ENCODE measurements at regions not wholly inside any gene's neighbourhood (a gene's known extent, or its start where the extent isn't known, plus 50 kb on each side); places are given as distances from the start of the nearest gene placed in this dataset.
A peak's percentile ranks its signal among the peaks of the same experiment; 100 is the strongest.
"Not testable (repeated sequence)": the region's sequence is repeated elsewhere in the genome, so short reads cannot be mapped to it uniquely, and the experiment has no call there.

DNA sequence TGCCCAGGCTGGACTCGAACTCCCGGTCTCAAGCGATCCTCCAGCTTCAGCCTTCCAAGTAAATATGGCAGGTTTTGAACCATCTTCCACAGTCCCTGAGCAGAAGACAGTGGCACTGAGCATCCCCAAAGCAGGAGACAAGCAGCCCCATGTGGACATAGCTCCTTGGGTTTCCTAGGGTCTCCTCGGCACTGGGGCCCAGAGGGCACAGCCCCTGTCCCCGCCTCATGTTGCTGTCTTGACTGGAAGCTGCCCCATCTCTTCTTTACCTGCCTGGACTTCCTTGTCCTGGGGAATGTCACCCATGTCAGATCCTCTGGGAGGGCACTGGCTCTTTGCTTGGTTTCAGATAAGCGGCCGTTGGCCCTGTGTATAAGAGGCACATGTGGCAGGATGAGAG, 263.7 kb upstream of the RAB4A start:
- DNase-seq (ENCODE audit: low read depth in 2 of 2), result no peak

DNA sequence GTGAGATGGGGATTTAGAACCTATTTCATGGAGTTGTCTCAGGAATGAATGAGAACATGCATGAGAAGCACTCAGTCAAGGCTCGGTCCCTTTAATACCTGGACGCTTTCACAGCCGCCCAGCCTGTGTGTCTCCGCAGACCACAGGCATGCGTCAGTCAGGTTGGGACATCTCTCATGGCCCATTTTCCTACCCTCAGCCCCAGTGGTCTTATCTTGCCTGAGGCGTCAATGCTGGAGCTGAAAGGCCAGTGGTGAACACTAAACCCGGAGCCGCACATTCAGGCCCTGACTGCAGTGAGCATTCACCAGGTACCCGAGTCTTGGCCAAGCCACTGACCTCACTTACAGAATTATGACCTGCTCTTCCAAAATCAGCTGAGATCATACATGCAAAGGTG, 263.2 kb upstream of the RAB4A start:
- DNase-seq (ENCODE audit: low read depth in 2 of 2), result no peak

DNA sequence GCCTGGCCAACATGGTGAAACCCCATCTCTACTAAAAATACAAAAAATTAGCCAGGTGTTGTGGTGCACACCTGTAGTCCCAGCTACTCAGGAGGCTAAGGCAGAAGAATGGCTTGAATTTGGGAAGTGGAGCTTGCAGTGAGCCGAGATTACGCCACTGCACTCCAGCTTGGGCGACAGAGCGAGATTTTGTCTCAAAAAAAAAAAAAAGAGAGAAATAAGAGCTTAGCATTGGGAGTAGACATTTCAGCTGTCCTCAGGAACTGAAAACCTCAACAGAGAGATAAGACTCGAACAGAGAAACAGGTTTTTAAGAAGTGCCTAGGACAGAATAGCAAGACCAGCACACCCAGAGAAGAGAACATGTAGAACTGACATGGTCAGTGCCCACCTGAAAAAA, 262.6 kb upstream of the RAB4A start:
- not testable (repeated sequence) for DNase-seq (ENCODE audit: low read depth in 2 of 2)

DNA sequence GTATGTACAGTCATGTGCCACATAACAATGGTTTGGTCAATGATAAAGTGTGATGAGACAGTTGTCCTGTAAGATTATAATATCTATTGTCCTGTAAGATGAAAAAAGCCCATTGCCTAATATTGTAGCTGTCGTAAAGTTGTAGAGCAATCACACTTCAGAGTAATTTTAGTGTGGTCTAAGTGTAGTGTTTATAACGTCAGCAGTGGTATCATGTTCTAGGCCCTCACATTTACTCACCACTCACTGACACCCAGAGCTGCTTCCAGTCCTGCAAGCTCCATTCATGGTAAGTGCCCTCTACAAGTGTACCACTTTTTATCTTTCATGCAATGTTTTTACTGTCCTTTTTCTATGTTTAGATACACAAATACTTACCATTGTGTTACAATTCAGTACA, 259.9 kb upstream of the RAB4A start:
- DNase-seq (ENCODE audit: low read depth in 2 of 2), result no peak

DNA sequence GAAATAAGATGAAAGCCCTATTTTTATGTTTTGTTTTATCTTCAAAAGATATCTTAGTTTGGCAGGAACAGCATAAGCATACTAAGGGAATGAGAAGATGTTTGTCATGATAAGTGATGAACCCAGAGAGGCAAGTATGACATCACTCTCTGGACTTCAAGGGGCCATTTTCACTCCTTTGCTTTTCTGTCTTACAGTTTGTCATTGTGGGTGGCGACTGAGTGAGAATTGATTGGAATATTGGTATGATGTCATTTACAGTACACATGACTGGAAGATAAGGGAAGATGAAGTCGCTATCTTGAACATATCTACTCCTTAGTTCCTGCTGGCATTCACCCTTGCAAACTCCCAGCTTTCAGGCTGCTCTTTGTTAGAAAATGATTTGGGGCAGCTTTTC, 258.1 kb upstream of the RAB4A start:
- no peak for DNase-seq (ENCODE audit: low read depth in 2 of 2)

DNA sequence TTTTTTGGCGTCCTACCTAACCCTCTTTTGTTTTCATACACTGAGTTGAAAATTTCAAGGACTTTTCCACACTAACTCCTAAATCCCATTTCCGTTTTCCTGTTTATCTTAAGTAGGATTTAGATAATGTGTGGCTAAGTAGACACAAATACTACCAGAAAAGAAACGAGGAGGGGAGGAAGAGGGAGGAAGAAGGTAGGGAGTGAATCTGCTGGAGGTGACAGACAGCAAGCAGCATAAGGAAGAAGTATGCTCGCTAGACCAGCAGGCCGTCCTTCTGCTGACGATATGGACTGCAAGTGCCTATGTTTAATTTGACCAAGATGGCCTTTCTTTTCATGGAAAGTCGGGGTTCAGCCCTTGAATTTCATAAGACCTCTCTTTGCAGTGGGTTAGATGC, 256.9 kb upstream of the RAB4A start:
- no peak for DNase-seq (ENCODE audit: low read depth in 2 of 2)

DNA sequence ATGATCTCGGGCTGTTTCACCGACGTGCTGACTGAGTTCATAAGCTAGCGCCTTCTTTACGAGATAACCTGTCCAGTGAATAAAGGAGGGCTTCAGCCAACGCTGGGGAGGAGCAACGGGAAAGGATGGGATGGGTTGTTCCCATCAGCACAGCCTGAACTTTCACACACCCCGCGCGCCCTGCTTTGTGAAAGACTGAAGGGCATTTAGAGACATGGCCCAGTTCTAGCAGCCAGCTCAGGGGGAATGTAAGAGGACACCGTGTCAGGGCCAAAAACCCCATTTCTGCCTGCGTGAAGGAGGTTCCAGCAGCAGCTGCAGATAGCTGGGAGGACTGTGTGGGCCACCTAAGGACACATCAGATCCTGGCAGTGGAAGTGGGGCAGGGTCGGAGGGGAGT, 255.1 kb upstream of the RAB4A start:
- DNase-seq (ENCODE audit: low read depth in 2 of 2), result no peak

DNA sequence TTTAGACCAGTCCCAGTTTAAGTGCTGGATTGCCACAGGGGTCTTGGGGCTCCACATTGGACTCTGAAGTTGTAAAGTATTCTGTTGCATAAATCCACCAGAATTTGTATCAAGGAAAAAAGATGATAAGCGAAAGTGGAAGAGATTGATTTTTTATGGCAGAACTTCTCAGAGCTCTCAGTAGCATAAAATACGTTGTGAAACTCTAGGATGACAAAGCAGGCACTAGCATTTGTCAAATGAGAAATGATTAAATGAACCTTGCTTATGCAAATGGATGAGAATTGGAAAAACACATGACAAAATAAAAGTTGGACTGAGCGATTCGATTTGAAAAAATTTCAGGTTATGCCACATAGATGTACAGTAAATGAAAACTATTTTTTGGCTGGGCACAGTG, 253.8 kb upstream of the RAB4A start:
- no peak for DNase-seq (ENCODE audit: low read depth in 2 of 2)

DNA sequence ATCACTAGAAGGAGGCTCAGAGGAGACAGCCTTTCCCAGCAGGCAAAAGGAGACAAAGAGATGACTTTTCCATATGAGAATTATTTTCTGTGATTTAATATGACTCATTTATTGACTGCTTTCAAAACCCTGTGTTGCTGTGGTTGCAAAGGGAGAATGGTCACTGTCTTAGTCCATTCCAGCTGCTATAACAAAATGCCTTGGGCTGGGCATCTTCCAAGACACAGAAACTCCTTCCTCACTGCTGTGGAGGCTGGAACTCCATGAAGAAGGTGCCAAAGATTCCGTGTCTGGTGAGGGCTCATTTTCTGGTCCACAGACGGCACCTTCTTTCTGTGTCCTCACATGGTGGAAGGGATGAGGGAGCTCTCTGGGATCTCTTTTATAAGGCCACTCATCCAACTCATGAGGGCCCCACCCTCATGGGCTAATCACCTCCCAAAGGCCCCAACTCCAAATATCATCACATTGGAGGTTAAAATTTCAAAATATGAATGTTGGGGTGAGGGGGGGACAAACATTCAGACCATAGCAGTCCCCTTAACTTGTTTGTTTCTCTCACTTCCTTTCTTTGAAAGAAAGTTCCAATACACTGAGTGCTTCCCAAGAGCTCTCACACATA, 252.1 kb upstream of the RAB4A start:
- no peak for DNase-seq (ENCODE audit: low read depth in 2 of 2)

DNA sequence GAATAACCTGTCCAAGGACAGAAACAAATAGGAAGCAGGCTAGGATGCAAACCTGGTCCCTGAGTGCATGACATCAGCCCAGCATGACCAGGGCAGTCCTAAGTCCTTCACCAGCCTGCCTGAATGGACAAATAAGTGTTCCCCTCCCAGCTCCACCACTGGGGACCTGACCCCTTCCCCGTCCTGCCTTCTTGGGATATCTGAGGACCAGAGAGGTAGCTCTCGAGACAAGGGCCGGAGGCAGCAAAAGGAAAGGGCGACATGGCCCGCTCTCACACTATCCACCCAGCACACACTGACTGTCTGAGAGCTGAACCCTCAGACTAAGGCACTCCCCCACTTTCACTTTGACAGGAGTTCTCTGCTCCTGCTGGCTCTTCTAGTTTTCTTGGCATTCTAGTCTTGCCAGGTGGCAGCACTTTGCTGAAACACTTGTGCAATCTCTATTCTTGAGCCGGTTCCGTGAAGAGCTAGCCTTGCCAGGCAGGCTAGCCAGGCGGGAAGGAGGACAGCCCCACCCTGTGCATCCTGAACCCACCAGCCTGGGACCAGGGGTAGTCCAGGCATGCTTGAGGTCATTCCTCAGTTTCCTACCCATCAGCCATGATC, 251.1 kb upstream of the RAB4A start:
- no peak for DNase-seq (ENCODE audit: low read depth in 2 of 2)

DNA sequence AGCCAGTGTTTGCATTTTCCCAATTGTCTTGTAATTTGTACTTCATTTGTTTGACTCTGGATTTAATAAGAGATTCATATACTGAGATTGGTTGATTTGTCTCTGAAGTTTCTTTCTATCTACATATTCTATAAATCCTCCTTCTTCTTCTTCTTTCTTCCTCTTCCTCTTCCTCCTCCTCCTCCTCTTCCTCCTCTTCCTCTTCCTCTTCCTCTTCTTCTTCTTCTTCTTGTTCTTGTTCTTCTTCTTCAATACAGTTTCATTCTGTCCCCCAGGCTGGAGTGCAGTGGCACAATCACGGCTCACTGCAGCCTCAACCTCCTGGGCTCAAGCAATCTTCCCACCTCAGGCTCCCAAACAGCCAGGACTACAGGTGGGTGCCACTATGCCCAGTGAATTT, 249.9 kb upstream of the RAB4A start:
- DNase-seq (ENCODE audit: low read depth in 2 of 2), result not testable (repeated sequence)

DNA sequence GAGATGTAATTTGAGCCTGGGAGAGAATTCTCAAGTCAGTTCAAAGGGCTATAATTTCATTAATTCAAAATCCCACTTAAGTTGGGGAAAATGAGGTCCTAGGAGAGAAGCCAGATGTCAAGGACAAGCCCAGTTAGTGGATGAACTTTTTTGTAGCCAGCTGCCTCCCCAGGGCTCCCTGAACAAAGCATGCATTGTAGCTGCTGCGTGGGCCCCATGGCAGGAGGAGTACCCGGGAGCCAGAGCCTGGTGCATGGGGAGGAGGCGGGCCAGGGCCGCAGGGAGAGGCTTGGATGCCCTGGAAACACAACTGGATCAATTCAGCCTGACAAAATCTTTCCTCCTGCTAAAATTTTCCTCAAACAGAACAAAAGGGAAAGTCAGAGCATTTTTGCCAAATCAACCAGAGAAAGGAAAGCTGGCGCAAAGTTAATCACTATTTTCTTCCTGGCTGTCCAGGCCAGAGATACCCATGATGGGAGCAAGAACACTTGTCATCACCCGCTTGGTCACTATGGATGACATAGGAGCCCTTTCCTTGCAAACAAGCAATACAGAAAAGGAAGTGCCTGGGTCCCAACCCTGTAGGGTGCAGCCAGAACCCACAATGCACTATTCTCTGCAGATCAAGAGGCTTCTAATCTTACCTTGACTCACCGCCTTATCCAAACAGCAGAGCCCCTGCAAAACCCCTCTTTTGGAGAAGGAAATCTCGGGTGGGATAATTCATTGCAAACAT, 248.1 kb upstream of the RAB4A start:
- DNase-seq (ENCODE audit: low read depth in 2 of 2), result no peak

DNA sequence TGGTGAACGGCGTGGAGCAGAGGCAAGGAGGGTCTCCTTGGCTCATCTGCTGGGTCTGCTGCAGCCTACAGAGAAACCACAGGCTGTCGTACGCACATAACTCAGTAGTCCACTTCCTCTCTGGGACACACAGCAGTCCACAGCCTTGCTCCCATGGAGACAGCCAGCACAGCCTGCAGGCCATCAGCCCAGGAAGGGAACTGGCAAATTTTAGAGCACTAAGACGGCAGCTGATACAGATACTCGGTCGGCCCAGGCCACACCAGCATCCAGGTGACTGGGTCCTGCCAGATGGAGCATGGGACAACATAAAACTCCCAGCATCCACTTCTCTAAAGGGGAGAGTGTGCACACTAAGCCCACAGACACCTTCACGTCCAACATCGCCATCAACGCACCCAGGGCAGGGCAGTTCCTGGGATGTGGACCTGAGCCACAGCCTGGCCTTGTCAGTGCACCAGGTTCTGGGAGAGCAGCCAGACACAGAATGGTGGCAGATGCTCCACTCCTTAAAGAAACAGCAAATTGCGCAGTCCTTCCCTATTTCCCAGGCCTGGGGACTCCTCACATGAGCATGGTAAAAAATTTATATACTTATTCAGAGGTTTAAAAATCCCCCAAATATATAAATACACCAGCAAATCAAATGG, 247.1 kb upstream of the RAB4A start:
- DNase-seq (ENCODE audit: low read depth in 2 of 2), result no peak

DNA sequence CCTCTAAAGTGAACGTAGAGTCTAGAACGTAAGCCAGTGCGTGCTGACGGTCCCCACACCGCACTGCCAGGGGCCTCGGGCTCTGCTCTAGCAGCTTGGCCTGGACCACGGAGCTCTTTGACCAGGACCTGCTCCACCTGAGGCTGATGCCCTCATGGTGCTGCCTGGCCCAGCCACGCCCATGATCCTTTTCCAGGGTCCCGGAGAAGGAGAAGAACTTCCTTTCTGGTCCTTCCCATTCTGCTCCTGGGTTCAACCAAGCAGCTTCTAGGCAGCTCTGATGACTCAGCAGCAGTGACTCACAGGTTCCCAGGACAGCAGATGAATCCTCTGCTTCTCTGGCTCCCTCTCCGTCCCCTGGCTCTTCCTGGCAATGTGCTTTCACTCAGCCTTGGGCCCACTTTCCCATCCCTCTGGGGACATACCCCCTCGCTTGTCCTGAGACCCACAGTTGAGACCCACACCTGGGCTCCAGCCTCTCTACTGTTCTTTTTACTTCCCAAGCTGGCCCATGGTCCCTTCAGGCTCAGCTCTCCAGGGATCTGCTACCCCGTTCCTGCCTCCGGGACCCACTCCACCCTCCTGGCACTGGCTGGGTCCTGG, 246.3 kb upstream of the RAB4A start:
- peak; percentile 68 to 70 for DNase-seq (ENCODE audit: low read depth in 2 of 2)

DNA sequence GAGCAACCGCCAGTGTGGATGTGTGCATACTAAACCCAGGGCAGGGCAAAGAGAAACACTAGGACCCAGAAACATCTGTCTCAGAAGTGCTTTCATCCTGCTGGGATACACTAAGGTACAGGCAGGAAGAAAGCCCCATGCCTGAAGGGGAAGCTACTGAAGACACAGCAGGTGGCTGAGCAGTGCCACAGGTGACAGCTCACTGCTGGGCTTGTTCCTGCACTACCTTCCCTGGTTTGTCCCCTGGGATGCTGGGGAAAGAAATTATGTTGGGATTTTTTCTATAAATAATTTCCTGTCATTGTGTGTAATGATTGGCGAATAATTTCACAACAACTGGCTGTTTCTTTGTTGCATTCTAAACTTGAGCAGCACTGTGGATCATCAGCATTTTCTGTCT, 245.3 kb upstream of the RAB4A start:
- no peak for DNase-seq (ENCODE audit: low read depth in 2 of 2)

DNA sequence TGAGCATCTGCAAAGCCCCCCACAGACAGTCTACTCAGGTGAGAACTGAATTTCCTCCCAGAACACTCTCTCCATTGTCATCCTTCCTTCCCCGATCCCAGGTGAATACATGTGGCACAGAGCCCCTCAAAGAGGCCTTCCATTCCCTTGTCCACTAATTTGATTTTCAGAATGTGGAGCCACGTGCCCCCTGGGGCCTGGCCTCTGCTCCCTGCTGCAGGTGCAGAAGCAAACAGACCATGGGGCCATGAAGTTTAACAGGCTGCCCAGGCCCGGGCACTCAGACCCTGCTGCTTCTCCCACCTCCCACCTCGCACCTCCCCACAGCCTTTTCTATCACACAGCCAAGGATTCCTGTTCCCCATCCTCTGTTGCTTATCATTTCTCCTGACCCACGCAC, 243.8 kb upstream of the RAB4A start:
- no peak for DNase-seq (ENCODE audit: low read depth in 2 of 2)

DNA sequence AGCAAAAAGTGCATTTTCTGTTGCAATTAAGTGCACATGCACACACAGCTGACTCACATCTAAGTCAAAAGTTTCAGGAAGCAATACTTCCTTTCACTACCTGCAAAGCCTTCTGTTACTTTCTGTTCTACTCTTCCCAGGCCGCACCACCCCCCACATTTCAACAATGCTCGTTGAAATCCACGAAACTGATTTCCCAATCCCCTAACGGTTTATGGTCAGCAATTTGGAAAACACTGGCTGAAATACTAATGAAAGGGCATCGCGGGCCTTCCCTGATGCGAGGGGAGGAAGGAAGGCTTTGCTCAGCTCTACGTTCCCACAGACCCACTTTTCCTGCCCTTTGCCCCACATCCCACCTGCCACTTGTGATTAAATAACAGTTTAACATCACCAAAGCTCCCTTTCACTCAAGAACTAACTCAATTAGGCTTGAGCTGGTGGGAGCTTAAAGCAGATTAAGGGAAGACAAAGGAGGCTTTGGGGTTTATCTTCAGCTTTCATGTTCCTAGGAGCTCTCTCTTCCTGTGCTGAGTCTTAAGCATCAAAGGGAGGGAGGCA, 243.2 kb upstream of the RAB4A start:
- peak in 1 of 2 experiments; percentile 17 for DNase-seq (ENCODE audit: low read depth in 2 of 2)

DNA sequence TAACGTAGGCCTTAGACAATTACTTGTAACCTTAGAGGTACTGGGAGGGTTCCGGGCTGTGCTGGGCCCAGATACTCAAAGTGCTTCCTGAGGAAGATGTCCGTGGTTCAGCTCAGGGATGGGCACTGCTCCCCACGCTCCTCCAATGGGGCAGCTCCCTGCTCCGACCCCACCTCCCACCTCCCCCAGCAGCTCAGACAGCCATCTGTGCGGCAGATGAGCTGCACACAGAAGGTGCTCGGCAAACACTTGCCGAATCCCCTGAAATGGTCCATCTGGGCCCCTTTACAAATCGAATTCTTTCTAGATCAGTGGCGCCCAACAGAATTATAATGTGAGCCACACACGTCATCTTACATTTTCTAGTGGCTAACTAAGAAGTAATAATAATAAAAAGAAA, 242.4 kb upstream of the RAB4A start:
- DNase-seq (ENCODE audit: low read depth in 2 of 2), result peak in 1 of 2 experiments; percentile 24

DNA sequence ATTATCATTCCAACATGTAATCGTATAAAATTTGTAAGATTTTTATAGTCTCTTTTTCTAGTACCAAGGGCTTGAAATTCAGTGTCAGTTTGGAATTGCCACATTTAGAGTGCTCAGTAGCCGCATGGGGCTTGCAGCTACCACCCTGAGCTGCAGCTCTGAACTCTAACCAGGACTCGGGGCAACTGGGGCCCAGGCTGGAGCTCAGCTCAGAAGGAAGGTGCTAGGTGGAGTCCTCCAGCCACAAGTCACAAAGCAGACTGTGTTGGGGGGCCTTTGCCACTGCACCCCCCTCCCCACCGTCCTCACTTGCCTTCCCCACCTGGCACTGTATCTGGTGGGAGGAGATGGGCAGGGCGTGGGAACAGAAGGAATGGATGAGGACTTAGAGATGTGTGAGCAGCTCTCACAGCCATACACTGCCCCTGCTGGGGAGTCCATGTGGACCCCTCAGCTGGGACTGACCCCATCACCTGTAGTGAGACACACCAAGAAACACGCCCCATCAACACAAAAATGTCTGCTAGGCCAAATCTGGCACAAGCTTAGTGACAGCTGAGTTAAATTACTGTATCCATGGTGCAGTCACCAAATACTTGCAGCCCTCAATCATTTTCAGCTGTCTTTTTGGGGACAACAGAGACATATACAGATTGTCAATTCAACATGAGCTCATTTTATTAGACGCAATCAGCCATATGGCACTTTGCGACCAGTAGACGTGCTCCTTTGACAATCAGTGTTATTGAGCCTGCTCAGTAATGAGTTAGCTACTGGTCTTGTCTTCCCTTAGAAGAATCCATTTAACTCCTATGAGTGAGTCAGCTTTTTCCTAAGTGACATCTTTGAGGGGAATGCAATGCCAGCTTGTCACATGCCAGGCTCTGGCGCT, 241.7 kb upstream of the RAB4A start:
- DNase-seq (ENCODE audit: low read depth in 2 of 2), result no peak

DNA sequence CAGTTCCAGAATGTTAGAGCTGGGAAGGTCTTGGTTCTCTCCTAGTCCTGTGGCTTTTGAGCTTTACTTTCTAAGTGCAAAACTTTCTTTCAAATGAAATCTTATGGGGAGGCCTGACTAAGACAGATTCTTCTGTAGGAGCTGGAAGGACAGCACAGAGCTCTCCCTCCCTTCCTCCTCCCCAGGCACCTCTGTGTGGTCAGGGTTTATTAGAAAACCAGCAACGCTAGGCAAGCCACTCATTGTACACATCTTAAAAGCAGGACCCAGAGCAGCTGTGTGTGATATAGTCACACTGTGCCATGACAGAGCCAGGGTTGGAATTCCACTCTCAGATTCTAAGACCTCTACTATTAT, 241.1 kb upstream of the RAB4A start:
- DNase-seq (ENCODE audit: low read depth in 2 of 2), result no peak

DNA sequence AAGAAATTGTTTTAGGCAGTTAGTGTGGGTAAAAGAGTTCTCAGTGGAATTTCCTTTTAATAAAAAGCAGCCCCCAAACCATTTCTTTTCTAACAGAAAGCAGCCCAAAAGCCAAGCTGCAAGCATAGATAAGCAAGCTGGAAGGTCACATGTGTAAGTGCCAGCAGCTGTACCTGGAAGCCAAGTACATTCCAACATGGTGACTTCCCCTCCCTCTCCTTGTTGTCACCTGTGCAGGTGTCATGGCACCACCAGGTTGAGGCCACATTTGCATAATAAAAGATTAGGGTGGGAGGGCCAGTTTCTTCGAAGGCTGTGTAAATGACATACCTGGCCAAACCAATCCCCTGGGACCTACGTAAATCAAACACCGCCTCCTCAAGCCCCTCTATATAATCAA, 240.3 kb upstream of the RAB4A start:
- no peak for DNase-seq (ENCODE audit: low read depth in 2 of 2)

Data from fibroblast of skin of left quadriceps (primary cell).